HG03571 (cell line): ENCODE measurements at regions not wholly inside any gene's neighbourhood (a gene's known extent, or its start where the extent isn't known, plus 50 kb on each side); places are given as distances from the start of the nearest gene placed in this dataset.

ENCODE experiments used
- ATAC-seq: cut with Tn5 transposase; IDR thresholded peaks from one replicate; pipeline ENCODE4 v1.9.1; 2021; ENCODE audit not compliant: unreplicated experiment

GRCh38 chr13:22168437-22169190, 497.7 kb downstream of the FGF9 start:
- no peak for ATAC-seq

GRCh38 chr13:22169473-22169872, 498.6 kb downstream of the FGF9 start:
- no peak for ATAC-seq

DNA sequence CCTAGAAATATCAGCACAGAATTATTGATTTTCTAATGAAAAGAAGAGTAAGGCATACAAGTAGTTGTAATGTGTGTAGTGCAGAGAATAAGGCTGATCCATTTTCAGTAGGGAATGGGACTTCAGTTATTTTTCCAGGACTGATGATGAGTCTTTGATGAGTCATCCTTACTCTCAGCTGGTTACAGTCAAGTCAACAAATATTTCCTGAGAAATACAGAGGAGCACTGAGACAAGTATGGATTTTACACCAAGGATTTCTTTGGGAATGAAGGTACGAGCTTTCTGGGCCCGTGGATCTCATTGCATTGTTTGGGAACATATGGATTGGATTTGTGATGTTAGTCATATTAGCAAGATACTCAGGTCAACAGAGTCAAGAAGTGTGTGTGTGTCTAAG, 502.7 kb downstream of the FGF9 start:
- no peak for ATAC-seq

DNA sequence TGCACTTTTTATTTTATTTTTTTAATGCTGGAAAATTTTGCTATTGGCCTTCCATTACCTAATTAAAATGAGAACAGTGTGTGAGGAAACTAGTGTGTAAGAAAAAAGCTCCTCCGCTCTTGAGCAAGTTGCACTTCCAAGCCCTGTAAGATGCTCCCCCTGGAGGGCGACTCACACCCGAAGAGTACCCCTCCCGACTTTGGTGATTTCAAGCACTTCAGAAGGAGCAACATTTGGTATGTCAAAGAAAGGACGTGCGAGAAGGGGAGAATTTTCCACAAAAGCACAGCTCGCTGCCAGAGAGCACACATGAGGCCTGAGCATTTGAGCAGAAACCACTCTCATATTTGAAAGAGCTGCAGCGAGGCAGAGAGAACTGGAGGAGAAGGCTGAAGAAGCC, 504.4 kb downstream of the FGF9 start:
- ATAC-seq = no peak

DNA sequence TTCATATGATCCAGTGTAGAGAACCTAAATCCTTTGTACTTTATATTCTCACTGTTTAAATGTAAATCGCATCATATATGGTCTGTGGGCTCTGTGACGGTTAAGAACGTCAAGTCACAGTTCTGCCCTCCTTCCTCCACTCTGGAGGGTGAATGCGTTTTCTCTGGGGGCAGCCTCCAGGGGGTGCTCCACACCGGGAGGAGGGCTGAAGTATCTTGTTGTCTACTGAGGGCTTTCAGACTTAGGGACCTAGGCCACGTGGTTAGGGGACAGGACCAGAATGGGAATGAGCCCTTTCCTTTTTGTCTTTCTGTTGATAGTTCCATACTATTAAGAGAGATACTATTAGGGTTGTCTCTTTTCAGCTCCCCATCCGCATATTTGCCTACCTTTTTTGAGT, 504.9 kb downstream of the FGF9 start:
- no peak for ATAC-seq

- no peak for ATAC-seq
Measured at GRCh38 chr13:22176968-22177520, 506.2 kb downstream of the FGF9 start.

- ATAC-seq = no peak
Measured at GRCh38 chr13:22178878-22179277, 508.0 kb downstream of the FGF9 start.

DNA sequence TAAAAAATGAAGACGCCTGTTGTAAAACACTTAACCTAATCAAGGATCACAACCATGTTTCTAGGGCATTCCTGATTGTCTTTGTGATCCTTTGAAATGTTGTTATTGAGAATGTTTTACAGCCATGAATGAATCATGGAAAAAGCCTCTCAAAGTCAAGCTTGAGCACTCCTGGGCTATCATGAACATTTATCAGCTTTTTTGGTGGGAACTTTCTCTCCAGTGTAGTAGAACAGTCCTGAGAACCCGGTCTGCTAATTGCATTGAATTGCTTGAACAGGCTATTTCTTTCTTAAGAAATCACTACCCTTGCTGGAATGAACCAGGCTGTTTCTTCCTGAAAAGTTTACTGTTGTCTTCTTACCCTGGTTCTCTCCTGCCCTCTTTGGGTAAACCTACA, 516.5 kb downstream of the FGF9 start:
- ATAC-seq = no peak

GRCh38 chr13:22189176-22190048, 518.5 kb downstream of the FGF9 start:
- ATAC-seq = no peak

GRCh38 chr13:22193070-22193469, 522.2 kb downstream of the FGF9 start:
- ATAC-seq = no peak

- no peak for ATAC-seq
Measured at GRCh38 chr13:22194106-22194805, 523.4 kb downstream of the FGF9 start.

DNA sequence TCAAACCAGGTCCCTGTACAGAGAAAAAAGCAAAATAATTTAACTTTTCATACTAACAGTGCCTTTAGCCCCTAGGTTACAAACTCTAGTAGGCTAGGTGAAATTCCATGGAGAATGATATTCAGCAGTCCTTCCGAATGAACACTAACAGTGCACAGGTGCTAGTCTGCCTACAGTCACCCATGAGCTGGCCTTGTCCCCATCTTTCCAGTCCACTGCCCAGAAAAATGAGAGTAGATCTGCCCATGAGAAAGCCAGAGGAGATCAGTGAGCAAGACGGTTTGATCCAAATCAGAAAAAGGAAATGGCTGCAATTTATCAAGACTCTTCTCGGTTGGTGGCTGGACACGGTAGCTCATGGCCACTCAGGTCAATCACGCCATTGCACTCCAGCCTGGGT, 524.9 kb downstream of the FGF9 start:
- no peak for ATAC-seq

GRCh38 chr13:22196777-22197176, 525.9 kb downstream of the FGF9 start:
- ATAC-seq = no peak

DNA sequence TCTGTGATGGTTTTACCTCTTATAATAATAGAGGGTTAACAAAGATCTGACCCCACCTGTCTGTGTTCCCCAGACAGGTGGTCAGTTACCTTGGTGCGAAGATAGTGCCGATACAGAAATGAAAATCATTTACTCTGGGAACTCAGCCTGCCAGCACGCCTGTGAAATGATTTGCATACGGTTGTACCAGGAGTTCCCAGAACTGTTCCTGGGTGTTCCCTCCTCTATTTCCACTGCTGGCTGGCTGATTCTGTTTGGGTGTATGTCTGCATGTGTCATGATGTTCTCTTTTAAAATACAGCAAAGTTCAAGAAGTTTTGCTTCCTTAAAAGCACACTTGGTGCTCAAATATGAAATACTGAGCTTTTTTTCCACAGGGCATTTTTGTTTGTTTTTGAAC, 527.1 kb downstream of the FGF9 start:
- ATAC-seq = no peak

- ATAC-seq = no peak
Measured at GRCh38 chr13:22198641-22199217, 527.9 kb downstream of the FGF9 start.

- ATAC-seq = no peak
Measured at GRCh38 chr13:22200440-22200839, 529.6 kb downstream of the FGF9 start.

DNA sequence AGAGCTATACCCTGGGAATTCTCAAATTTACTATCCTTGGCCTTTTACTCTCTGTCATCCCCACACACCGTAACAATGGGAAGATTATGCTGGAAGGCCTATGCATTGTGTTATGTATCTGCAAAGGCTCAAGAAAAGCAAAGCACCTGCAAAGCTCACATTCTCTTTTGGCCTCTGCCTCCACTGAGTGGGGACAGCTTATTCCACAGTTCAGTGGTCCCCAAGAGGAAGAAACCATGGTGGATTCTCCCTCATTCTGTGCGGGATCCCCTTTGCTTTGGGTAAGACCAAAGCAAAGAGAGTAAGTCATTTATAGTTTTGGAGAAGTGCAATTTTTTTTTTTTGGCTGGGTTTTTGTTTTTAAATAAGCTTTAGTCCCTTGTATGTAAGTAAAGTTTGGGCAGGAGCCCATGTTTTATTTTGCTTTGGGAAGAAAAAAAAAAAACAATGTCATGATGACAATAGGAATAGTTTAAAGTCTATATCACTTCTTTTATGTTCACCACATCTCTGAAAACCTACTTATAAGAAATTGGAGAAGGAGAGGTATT, 530.6 kb downstream of the FGF9 start:
- ATAC-seq = no peak

GRCh38 chr13:22210134-22210930, 539.5 kb downstream of the FGF9 start:
- ATAC-seq = no peak

- ATAC-seq = no peak
Measured at GRCh38 chr13:22211876-22212275, 541.0 kb downstream of the FGF9 start.

DNA sequence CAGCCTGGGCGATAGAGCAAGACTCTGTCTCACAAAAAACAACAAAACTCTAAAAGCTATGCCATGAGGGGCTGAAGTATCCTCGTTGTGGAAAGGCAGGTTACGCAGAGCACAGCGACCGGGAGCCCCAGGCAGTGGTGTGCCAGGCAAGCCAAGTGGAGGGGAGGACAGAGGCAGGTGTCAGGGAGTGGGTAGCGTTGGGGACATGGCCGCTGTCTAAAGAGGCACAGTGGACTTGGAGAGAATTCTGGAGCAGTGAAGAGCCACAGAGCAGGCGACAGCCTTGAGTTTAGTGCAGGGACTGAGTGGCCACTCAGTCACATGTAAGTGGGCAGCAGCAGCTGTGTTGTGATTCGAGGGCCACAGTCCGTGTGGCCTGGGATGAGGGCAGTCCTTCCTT, 541.7 kb downstream of the FGF9 start:
- no peak for ATAC-seq
